NOMO-1 treated with DMSO at 0.1 percent for 48 hours (cell line): ENCODE measurements at regions not wholly inside any gene's neighbourhood (a gene's known extent, or its start where the extent isn't known, plus 50 kb on each side); places are given as distances from the start of the nearest gene placed in this dataset.

Source experiments
- DNase-seq: peaks from one replicate; lab custom pipeline; 2025; ENCODE audit not compliant: unreplicated experiment; lab: John Stamatoyannopoulos, UW

GRCh38 chr3:72153477-72154314 is 368.7 kb upstream of the PROK2 start:
- no peak for DNase-seq

- DNase-seq = no peak
Measured at GRCh38 chr3:72152551-72153476, 367.9 kb upstream of the PROK2 start.

GRCh38 chr3:72151465-72152238 is 366.7 kb upstream of the PROK2 start:
- DNase-seq = no peak

- DNase-seq = no peak
Measured at GRCh38 chr3:72150634-72151412, 365.9 kb upstream of the PROK2 start.

- DNase-seq = no peak
Measured at GRCh38 chr3:72149645-72150300, 364.8 kb upstream of the PROK2 start.

GRCh38 chr3:72147600-72147999 is 362.7 kb upstream of the PROK2 start:
- no peak for DNase-seq

GRCh38 chr3:72145506-72146380 is 360.8 kb upstream of the PROK2 start:
- no peak for DNase-seq

- peak; percentile 61 for DNase-seq
Measured at GRCh38 chr3:72144773-72145505, 360.0 kb upstream of the PROK2 start.

GRCh38 chr3:72143966-72144717 is 359.2 kb upstream of the PROK2 start:
- DNase-seq = no peak

- DNase-seq = no peak
Measured at GRCh38 chr3:72143322-72143721, 358.4 kb upstream of the PROK2 start.

- DNase-seq = no peak
Measured at GRCh38 chr3:72142028-72142427, 357.1 kb upstream of the PROK2 start.

GRCh38 chr3:72141264-72141663 is 356.3 kb upstream of the PROK2 start:
- peak; percentile 12 for DNase-seq

GRCh38 chr3:72139316-72139715 is 354.4 kb upstream of the PROK2 start:
- no peak for DNase-seq

GRCh38 chr3:72137865-72138861 is 353.2 kb upstream of the PROK2 start:
- no peak for DNase-seq

- no peak for DNase-seq
Measured at GRCh38 chr3:72135636-72136035, 350.7 kb upstream of the PROK2 start.

GRCh38 chr3:72134989-72135451 is 350.1 kb upstream of the PROK2 start:
- no peak for DNase-seq
